ENCODE measurements at regions not wholly inside any gene's neighbourhood (a gene's known extent, or its start where the extent isn't known, plus 50 kb on each side); places are given as distances from the start of the nearest gene placed in this dataset.

DNA sequence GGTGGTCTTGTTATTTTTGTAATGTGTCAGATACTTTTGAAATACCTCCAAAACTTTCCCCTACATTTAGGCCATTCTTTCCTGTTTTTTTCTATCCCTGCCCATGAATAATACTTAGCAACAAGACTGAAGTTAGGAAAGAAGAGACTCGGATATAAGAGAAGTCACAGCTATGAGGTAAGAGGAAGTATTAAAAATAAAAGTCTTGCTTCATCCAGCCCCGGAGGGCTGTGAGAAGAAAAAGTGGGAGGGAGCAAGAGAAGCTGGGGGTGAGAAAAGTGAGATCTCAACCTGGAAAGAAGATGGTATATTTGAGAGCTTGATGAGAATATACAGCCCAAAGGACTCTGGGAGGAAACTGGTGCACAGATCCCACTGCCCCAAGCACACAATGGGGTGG lies 213.5 kb upstream of the CDIN1 start:
- Histone ChIP-seq H3K4ac (ENCODE audit: low read depth in 1 of 2, low read length in 2 of 2) (no peak overlapping the region), H3K4me3 (ENCODE audit: insufficient read depth in 1 of 2, low read depth in 1 of 2, low read length in 2 of 2) (no peak overlapping the region)
- WGBS: 50% methylated on average over 2 of the region's 2 CpGs

DNA sequence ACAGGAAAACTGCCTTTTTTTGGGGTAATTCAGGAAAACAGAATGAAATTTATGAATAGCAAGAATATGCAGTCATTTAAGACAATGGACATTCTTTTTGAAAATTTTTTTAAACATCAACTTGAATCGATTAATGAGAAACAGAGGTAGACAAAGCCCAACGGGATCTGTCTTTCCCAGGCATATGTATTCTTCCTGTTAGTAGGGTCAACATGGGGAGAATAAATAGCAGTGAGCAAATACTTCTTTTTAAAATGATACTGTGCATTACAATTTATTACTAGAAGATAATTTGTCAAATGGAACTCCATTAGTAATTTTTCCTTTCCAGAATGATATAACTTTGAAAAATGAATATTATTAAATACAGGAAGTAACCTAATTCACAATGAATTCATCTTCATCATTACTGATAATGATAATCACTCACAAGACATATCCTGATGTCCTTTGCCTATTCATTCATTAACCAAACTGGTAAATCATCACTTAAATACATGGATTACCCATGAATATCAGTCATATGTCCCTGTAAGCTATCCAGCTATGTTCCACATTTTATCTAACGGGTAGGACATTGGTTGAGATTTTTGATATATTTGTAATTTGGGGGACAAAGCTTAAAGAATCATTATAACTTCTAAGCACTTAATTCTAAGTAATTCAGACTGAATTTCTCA lies 209.2 kb upstream of the CDIN1 start:
- Histone ChIP-seq H2BK5ac (ENCODE audit: low read depth, low read length, poor library complexity, severe bottlenecking) (no peak overlapping the region), H2AFZ (ENCODE audit: low read depth, low read length) (no peak overlapping the region), H3K4me1 (ENCODE audit: control insufficient read depth, insufficient read depth, low read depth, low read length) (no peaks in the 10 kb centered on the region), H3K4me3 (ENCODE audit: insufficient read depth in 1 of 2, low read depth in 1 of 2, low read length in 2 of 2) (no peak overlapping the region), H3K14ac (ENCODE audit: low read length in 2 of 2) (no peak overlapping the region), H4K91ac (ENCODE audit: low read length) (no peak overlapping the region), H3K27ac (ENCODE audit: low read length, poor library complexity, severe bottlenecking) (no peak overlapping the region), H3K79me1 (replicated peaks; ENCODE audit: low read length, poor library complexity, severe bottlenecking) (no peaks in the 10 kb centered on the region), H3K4ac (ENCODE audit: low read depth in 1 of 2, low read length in 2 of 2) (no peak overlapping the region), H3K9ac (ENCODE audit: low read length) (peak overlapping the region; percentile 51), H2AK5ac (ENCODE audit: low read length, severe bottlenecking) (no peak overlapping the region), H3K36me3 (ENCODE audit: control insufficient read depth in 1 of 2, insufficient read depth in 2 of 2, low read depth in 1 of 2, low read length in 2 of 2) (no peaks in the 10 kb centered on the region), H3K23ac (ENCODE audit: low read length in 2 of 2) (no peak overlapping the region), H3K4me2 (ENCODE audit: low read length, poor library complexity, severe bottlenecking) (no peak overlapping the region), H3K27me3 (ENCODE audit: control insufficient read depth in 1 of 2, insufficient read depth in 1 of 2, low read length in 2 of 2) (no peaks in the 10 kb centered on the region), H3K9me3 (ENCODE audit: control insufficient read depth, low read length) (no peaks in the 10 kb centered on the region), H4K8ac (ENCODE audit: low read length) (no peak overlapping the region), H2BK12ac (ENCODE audit: low read length in 2 of 2) (no peak overlapping the region), H2BK15ac (ENCODE audit: low read depth, poor library complexity, severe bottlenecking) (no peak overlapping the region), H2BK120ac (ENCODE audit: low read depth, low read length) (no peak overlapping the region), H3K18ac (ENCODE audit: low read depth in 1 of 2, low read length in 2 of 2) (no peak overlapping the region)
- 92% methylated on average over 2 of the region's 3 CpGs for WGBS
- DNase-seq: no peak

More for the DNA sequence above, 213.5 kb upstream of the CDIN1 start:
- Histone ChIP-seq H3K9ac (ENCODE audit: low read length) (no peak overlapping the region), H2BK12ac (ENCODE audit: low read length in 2 of 2) (peak overlapping the region in 1 of 2 experiments; percentile 59), H3K4me2 (ENCODE audit: low read length, poor library complexity, severe bottlenecking) (no peak overlapping the region), H3K14ac (ENCODE audit: low read length in 2 of 2) (no peak overlapping the region), H3K27me3 (ENCODE audit: control insufficient read depth in 1 of 2, insufficient read depth in 1 of 2, low read length in 2 of 2) (no peaks in the 10 kb centered on the region), H3K4me1 (ENCODE audit: control insufficient read depth, insufficient read depth, low read depth, low read length) (no peaks in the 10 kb centered on the region), H2AFZ (ENCODE audit: low read depth, low read length) (no peak overlapping the region), H4K91ac (ENCODE audit: low read length) (peak overlapping the region; percentile 31), H3K79me1 (replicated peaks; ENCODE audit: low read length, poor library complexity, severe bottlenecking) (no peaks in the 10 kb centered on the region), H2AK5ac (ENCODE audit: low read length, severe bottlenecking) (no peak overlapping the region), H3K36me3 (ENCODE audit: control insufficient read depth in 1 of 2, insufficient read depth in 2 of 2, low read depth in 1 of 2, low read length in 2 of 2) (no peaks in the 10 kb centered on the region), H3K27ac (ENCODE audit: low read length, poor library complexity, severe bottlenecking) (no peak overlapping the region), H3K18ac (ENCODE audit: low read depth in 1 of 2, low read length in 2 of 2) (no peak overlapping the region), H2BK15ac (ENCODE audit: low read depth, poor library complexity, severe bottlenecking) (no peak overlapping the region), H2BK5ac (ENCODE audit: low read depth, low read length, poor library complexity, severe bottlenecking) (no peak overlapping the region), H3K23ac (ENCODE audit: low read length in 2 of 2) (no peak overlapping the region), H2BK120ac (ENCODE audit: low read depth, low read length) (no peak overlapping the region), H4K8ac (ENCODE audit: low read length) (no peak overlapping the region), H3K9me3 (ENCODE audit: control insufficient read depth, low read length) (no peaks in the 10 kb centered on the region)
- DNase-seq: peak; percentile 32

DNA sequence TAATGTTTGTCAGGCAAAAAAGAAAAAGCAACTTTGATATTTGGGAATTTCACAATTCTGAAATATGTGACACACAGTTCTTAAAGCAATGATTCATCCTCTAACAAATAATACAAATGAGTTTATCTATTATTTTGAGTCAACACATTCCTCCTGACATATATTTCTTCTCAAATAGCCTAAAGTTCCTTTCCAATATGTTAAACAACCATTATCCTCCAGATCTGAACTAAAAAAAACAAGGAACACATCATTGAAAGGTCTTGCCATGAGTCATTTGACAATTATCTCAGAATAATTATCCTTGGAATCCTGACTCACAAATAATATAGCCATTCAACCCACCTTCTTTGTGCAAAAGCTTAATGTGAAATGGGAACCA lies 208.7 kb upstream of the CDIN1 start:
- Histone ChIP-seq H2BK12ac (ENCODE audit: low read length in 2 of 2) (no peak overlapping the region), H4K91ac (ENCODE audit: low read length) (no peak overlapping the region), H3K4me3 (ENCODE audit: insufficient read depth in 1 of 2, low read depth in 1 of 2, low read length in 2 of 2) (no peak overlapping the region), H3K14ac (ENCODE audit: low read length in 2 of 2) (no peak overlapping the region), H3K79me1 (replicated peaks; ENCODE audit: low read length, poor library complexity, severe bottlenecking) (no peaks in the 10 kb centered on the region), H3K27me3 (ENCODE audit: control insufficient read depth in 1 of 2, insufficient read depth in 1 of 2, low read length in 2 of 2) (no peaks in the 10 kb centered on the region), H3K4me1 (ENCODE audit: control insufficient read depth, insufficient read depth, low read depth, low read length) (no peaks in the 10 kb centered on the region), H3K18ac (ENCODE audit: low read depth in 1 of 2, low read length in 2 of 2) (no peak overlapping the region), H3K23ac (ENCODE audit: low read length in 2 of 2) (no peak overlapping the region), H2BK120ac (ENCODE audit: low read depth, low read length) (no peak overlapping the region), H2BK5ac (ENCODE audit: low read depth, low read length, poor library complexity, severe bottlenecking) (no peak overlapping the region), H3K27ac (ENCODE audit: low read length, poor library complexity, severe bottlenecking) (no peak overlapping the region), H2BK15ac (ENCODE audit: low read depth, poor library complexity, severe bottlenecking) (no peak overlapping the region), H2AFZ (ENCODE audit: low read depth, low read length) (no peak overlapping the region), H3K9ac (ENCODE audit: low read length) (peak overlapping the region; percentile 51), H3K4me2 (ENCODE audit: low read length, poor library complexity, severe bottlenecking) (no peak overlapping the region), H3K9me3 (ENCODE audit: control insufficient read depth, low read length) (no peaks in the 10 kb centered on the region), H2AK5ac (ENCODE audit: low read length, severe bottlenecking) (no peak overlapping the region), H3K4ac (ENCODE audit: low read depth in 1 of 2, low read length in 2 of 2) (no peak overlapping the region), H3K36me3 (ENCODE audit: control insufficient read depth in 1 of 2, insufficient read depth in 2 of 2, low read depth in 1 of 2, low read length in 2 of 2) (no peaks in the 10 kb centered on the region), H4K8ac (ENCODE audit: low read length) (no peak overlapping the region)
- DNase-seq: peak; percentile 62

DNA sequence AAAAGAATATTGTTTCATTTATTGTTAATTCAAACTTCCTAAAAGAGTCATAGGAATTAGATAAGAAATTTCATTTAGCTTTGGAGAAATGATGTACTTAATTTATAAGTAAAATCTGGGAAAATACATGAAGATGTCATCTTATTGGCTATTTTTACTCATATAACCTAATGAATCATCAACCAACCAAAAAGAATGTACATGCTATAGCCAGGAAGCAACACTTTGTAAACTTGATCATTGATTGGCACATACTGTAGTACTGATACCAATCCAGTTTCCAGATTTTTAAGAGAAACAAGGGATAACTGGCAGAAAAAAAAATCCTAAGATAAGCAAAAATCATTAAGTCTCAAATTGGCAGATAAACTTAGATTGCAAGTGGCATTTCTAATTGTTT lies 207.9 kb upstream of the CDIN1 start:
- Histone ChIP-seq H2BK120ac (ENCODE audit: low read depth, low read length) (no peak overlapping the region), H3K4ac (ENCODE audit: low read depth in 1 of 2, low read length in 2 of 2) (no peak overlapping the region), H3K9me3 (ENCODE audit: control insufficient read depth, low read length) (no peaks in the 10 kb centered on the region), H2BK5ac (ENCODE audit: low read depth, low read length, poor library complexity, severe bottlenecking) (no peak overlapping the region), H3K27me3 (ENCODE audit: control insufficient read depth in 1 of 2, insufficient read depth in 1 of 2, low read length in 2 of 2) (no peaks in the 10 kb centered on the region), H2BK12ac (ENCODE audit: low read length in 2 of 2) (no peak overlapping the region), H2AFZ (ENCODE audit: low read depth, low read length) (no peak overlapping the region), H3K4me1 (ENCODE audit: control insufficient read depth, insufficient read depth, low read depth, low read length) (no peaks in the 10 kb centered on the region), H3K9ac (ENCODE audit: low read length) (no peak overlapping the region), H3K14ac (ENCODE audit: low read length in 2 of 2) (no peak overlapping the region), H2AK5ac (ENCODE audit: low read length, severe bottlenecking) (no peak overlapping the region), H3K36me3 (ENCODE audit: control insufficient read depth in 1 of 2, insufficient read depth in 2 of 2, low read depth in 1 of 2, low read length in 2 of 2) (no peaks in the 10 kb centered on the region), H4K8ac (ENCODE audit: low read length) (no peak overlapping the region), H4K91ac (ENCODE audit: low read length) (no peak overlapping the region), H3K23ac (ENCODE audit: low read length in 2 of 2) (no peak overlapping the region), H2BK15ac (ENCODE audit: low read depth, poor library complexity, severe bottlenecking) (no peak overlapping the region), H3K4me3 (ENCODE audit: insufficient read depth in 1 of 2, low read depth in 1 of 2, low read length in 2 of 2) (no peak overlapping the region), H3K27ac (ENCODE audit: low read length, poor library complexity, severe bottlenecking) (no peak overlapping the region), H3K79me1 (replicated peaks; ENCODE audit: low read length, poor library complexity, severe bottlenecking) (no peaks in the 10 kb centered on the region), H3K4me2 (ENCODE audit: low read length, poor library complexity, severe bottlenecking) (no peak overlapping the region), H3K18ac (ENCODE audit: low read depth in 1 of 2, low read length in 2 of 2) (no peak overlapping the region)
- DNase-seq: peak; percentile 26
